ENCODE measurements at regions not wholly inside any gene's neighbourhood (a gene's known extent, or its start where the extent isn't known, plus 50 kb on each side); places are given as distances from the start of the nearest gene placed in this dataset.

- no peak for TF ChIP-seq CTCF (IDR thresholded peaks at IDR 0.05)
- TF ChIP-seq POLR2A (IDR thresholded peaks at IDR 0.05; ENCODE audit: low read depth) = no peak
Observed at GRCh38 chr14:86885280-86885679, 1107.7 kb downstream of the GALC start.
